ENCODE measurements at regions not wholly inside any gene's neighbourhood (a gene's known extent, or its start where the extent isn't known, plus 50 kb on each side); places are given as distances from the start of the nearest gene placed in this dataset.

- TF ChIP-seq POLR2A (IDR thresholded peaks at IDR 0.05) (no peak), CTCF (IDR thresholded peaks at IDR 0.05) (no peak)
Observed at GRCh38 chr13:83086088-83086487, 796.2 kb downstream of the SLITRK1 start.
